Endothelial cell of umbilical vein (primary cell): ENCODE measurements at regions not wholly inside any gene's neighbourhood (a gene's known extent, or its start where the extent isn't known, plus 50 kb on each side); places are given as distances from the start of the nearest gene placed in this dataset.

ENCODE experiments used
- BruUV-seq: library from RNA; stranded (reverse); fragments of 400-500 nt; replicated peaks from 2 replicates; lab custom pipeline; 2021; lab: Mats Ljungman, UMichigan
- CTCF ChIA-PET: fragments of 300-600, 350-600 bp; sonication (Branson Sonifier 250); formaldehyde crosslinking; loops from one replicate; lab custom pipeline; 2021; ENCODE audit warnings: antibody characterized with exemption, inconsistent platforms; lab: Charles Lee
- POLR2A ChIA-PET: fragments of 300-600, 350-600 bp; sonication (Branson Sonifier 250); formaldehyde crosslinking; loops from one replicate; lab custom pipeline; 2021; ENCODE audit warnings: antibody characterized with exemption, inconsistent platforms; lab: Charles Lee
- DNase-seq: peaks from one replicate; pipeline ENCODE4 v3.0.0-alpha.2; 2011; ENCODE audit warnings: low read depth, low spot score
- FAIRE-seq: peaks from 2 replicates; lab custom pipeline; 2011; peaks lifted over from hg19 to GRCh38; lab: Jason Lieb, UNC
- H2AFZ ChIP-seq: 2 replicates; pipeline ENCODE4 v1.6.0; 2012; ENCODE audit warnings: low read depth, low read length, control low read depth, inconsistent platforms
- H3K27ac ChIP-seq: 2 replicates; pipeline ENCODE4 v1.5.1; 2011; ENCODE audit warnings: low read depth, mild to moderate bottlenecking, control low read depth, low read length, moderate library complexity; ENCODE audit not compliant: insufficient read depth
- H3K27me3 ChIP-seq, 2 experiments: 2 replicates each; pipeline versions ENCODE4 v1.6.0 to v1.6.1; 2011; ENCODE audit warnings: low read length in 2 of 2, mixed read lengths in 1 of 2; ENCODE audit not compliant: control insufficient read depth in 2 of 2, insufficient read depth in 2 of 2
- H3K36me3 ChIP-seq, 2 experiments: 2 replicates in 1 of 2; 3 replicates in 1 of 2; pipeline ENCODE4 v1.5.1; 2011; ENCODE audit warnings: low read length in 2 of 2, mild to moderate bottlenecking in 1 of 2, moderate library complexity in 1 of 2; ENCODE audit not compliant: control insufficient read depth in 2 of 2, insufficient read depth in 2 of 2; ENCODE audit errors: extremely low read depth in 1 of 2
- H3K4me1 ChIP-seq: 3 replicates; pipeline ENCODE4 v1.5.1; 2011; ENCODE audit warnings: mild to moderate bottlenecking, low read length; ENCODE audit not compliant: control insufficient read depth, insufficient read depth; ENCODE audit errors: extremely low read depth
- H3K4me2 ChIP-seq: 2 replicates; pipeline ENCODE4 v1.6.1; 2011; ENCODE audit warnings: low read length, control low read depth, mixed read lengths; ENCODE audit not compliant: insufficient read depth
- H3K4me3 ChIP-seq, 3 experiments: fragments of 200-600 bp in 1 of 3; sonication (generic), shearing (Covaris generic) in 1 of 3; replicated peaks in 1 of 3; 2 replicates each; pipeline ENCODE4 v1.5.1; 2011 to 2016; ENCODE audit warnings: control low read depth in 3 of 3, low read length in 3 of 3, mild to moderate bottlenecking in 2 of 3, inconsistent platforms in 1 of 3, low read depth in 1 of 3, moderate library complexity in 1 of 3; ENCODE audit not compliant: insufficient read depth in 1 of 3
- H3K79me2 ChIP-seq: 2 replicates; pipeline ENCODE4 v1.6.0; 2012; ENCODE audit warnings: low read length, inconsistent platforms; ENCODE audit not compliant: control insufficient read depth, insufficient read depth
- H3K9ac ChIP-seq: replicated peaks from 2 replicates; pipeline ENCODE3; 2011; ENCODE audit warnings: low read length, control low read depth; ENCODE audit not compliant: insufficient read depth; ENCODE audit errors: extremely low read depth
- H3K9me1 ChIP-seq: replicated peaks from 3 replicates; pipeline ENCODE4 v1.6.0; 2011; ENCODE audit warnings: mild to moderate bottlenecking, low read length; ENCODE audit not compliant: control insufficient read depth, insufficient read depth; ENCODE audit errors: extremely low read depth
- H3K9me3 ChIP-seq: replicated peaks from 2 replicates; pipeline ENCODE4 v1.5.1; 2012; ENCODE audit warnings: low read length, inconsistent platforms; ENCODE audit not compliant: control insufficient read depth, insufficient read depth
- H4K20me1 ChIP-seq: replicated peaks from 2 replicates; pipeline ENCODE3; 2011; ENCODE audit warnings: mild to moderate bottlenecking, low read length; ENCODE audit not compliant: control insufficient read depth, insufficient read depth; ENCODE audit errors: extremely low read depth
- CTCF ChIP-seq, 2 donors: IDR thresholded peaks; 1 replicate in 1 of 2; 2 replicates in 1 of 2; pipeline ENCODE4 v1.5.1; 2011; ENCODE audit warnings: low read length in 2 of 2, mild to moderate bottlenecking in 2 of 2, moderate library complexity in 2 of 2, control low read depth in 1 of 2, inconsistent platforms in 1 of 2, low read depth in 1 of 2; ENCODE audit not compliant: insufficient read depth in 1 of 2; ENCODE audit errors: extremely low read depth in 1 of 2
- EZH2 ChIP-seq: IDR thresholded peaks from 2 replicates; pipeline ENCODE4 v1.6.1; 2012; ENCODE audit warnings: borderline replicate concordance, low read depth, mild to moderate bottlenecking, moderate library complexity, low read length, inconsistent platforms; ENCODE audit not compliant: severe bottlenecking
- FOS ChIP-seq: IDR thresholded peaks from 2 replicates; pipeline ENCODE4 v1.6.1; 2011; ENCODE audit warnings: mild to moderate bottlenecking, low read length, moderate library complexity, borderline replicate concordance; ENCODE audit not compliant: insufficient read depth
- GATA2 ChIP-seq: IDR thresholded peaks from 2 replicates; pipeline ENCODE4 v1.7.0; 2011; ENCODE audit warnings: low read depth, mild to moderate bottlenecking, moderate library complexity, mixed read lengths, low read length; ENCODE audit not compliant: insufficient read length, insufficient read depth
- JUN ChIP-seq: IDR thresholded peaks from 2 replicates; pipeline ENCODE4 v1.6.1; 2011; ENCODE audit warnings: borderline replicate concordance, low read depth; ENCODE audit not compliant: insufficient read length, insufficient read depth
- MAX ChIP-seq: IDR thresholded peaks from 2 replicates; pipeline ENCODE4 v1.6.1; 2011; ENCODE audit not compliant: insufficient read depth, insufficient read length
- MYC ChIP-seq: IDR thresholded peaks from one replicate; pipeline ENCODE4 v1.6.1; 2011; ENCODE audit warnings: mild to moderate bottlenecking, low read depth, low read length
- POLR2A ChIP-seq: IDR thresholded peaks from 2 replicates; pipeline ENCODE4 v1.6.1; 2012; ENCODE audit warnings: low read depth, mild to moderate bottlenecking, control low read depth, low read length
- POLR2AphosphoS5 ChIP-seq: IDR thresholded peaks from 2 replicates; pipeline ENCODE4 v1.6.1; 2012; ENCODE audit warnings: low read depth, mild to moderate bottlenecking, control low read depth, low read length, moderate library complexity; ENCODE audit not compliant: insufficient read depth
- dilution Hi-C: fragments of 300-500 bp; cut with MboI; formaldehyde crosslinking; loops from one replicate; pipeline ENCODE4 v1.15.0; 2019; ENCODE audit warnings: low sequenced_read_pairs; ENCODE audit not compliant: extremely low pct_ligation_motif_present
- intact Hi-C: fragments of 100-400 bp; cut with micrococcal nuclease; formaldehyde crosslinking; loops from one replicate; pipeline ENCODE4 v1.10.0; 2022

DNA sequence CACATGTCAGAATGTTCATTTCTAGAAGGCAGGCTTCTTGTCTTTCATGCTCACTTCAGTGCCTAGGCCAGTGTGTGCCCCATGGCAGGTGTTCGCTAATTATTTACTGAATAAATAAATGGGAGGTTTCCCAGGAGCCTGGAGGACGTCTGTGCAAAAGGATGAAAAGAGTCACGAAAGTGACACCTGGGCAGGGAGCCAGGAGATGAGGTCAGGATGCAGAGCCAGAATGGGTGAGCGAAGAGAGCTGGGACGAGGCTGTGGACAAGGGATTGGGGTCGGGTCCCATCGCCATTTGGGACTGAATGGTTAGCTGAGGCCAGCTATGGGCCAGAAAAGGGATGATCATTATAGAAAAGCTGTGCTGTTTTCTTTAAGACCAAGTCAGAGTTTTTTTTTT, 560.4 kb downstream of the TBC1D22A start:
- Histone ChIP-seq H4K20me1 (no peaks in the 10 kb centered on the region), H3K79me2 (no peaks in the 10 kb centered on the region), H3K27me3 (no peaks in the 10 kb centered on the region), H3K9me3 (no peaks in the 10 kb centered on the region), H3K9me1 (no peaks in the 10 kb centered on the region), H3K36me3 (no peaks in the 10 kb centered on the region), H3K9ac (no peak overlapping the region), H3K4me3 (no peak overlapping the region), H3K4me1 (peaks cover 10% of the 10 kb centered on the region), H3K4me2 (no peak overlapping the region), H2AFZ (no peak overlapping the region), H3K27ac (no peak overlapping the region)
- no TSS peak for BruUV-seq
- ChIA-PET POLR2A (no interaction called here), CTCF (no interaction called here)
- TF ChIP-seq CTCF (IDR thresholded peaks at IDR 0.05; ENCODE audit: extremely low read depth in 1 of 2, insufficient read depth in 1 of 2, low read depth in 1 of 2, low read length in 2 of 2): no peak
- TF ChIP-seq JUN: no peak
- no peak for TF ChIP-seq MAX
- dilution Hi-C loops (no loop called here), intact Hi-C loops (no loop called here)
- FAIRE-seq (no peak), DNase-seq (no peak)

- intact Hi-C loops: no loop called here
- Histone ChIP-seq H3K79me2 (no peaks in the 10 kb centered on the region), H3K9ac (no peak overlapping the region), H3K4me3 (no peak overlapping the region), H3K36me3 (no peaks in the 10 kb centered on the region), H3K4me1 (peaks cover 15% of the 10 kb centered on the region), H2AFZ (no peak overlapping the region), H3K27ac (no peak overlapping the region), H4K20me1 (no peaks in the 10 kb centered on the region), H3K9me3 (no peaks in the 10 kb centered on the region), H3K4me2 (no peak overlapping the region), H3K27me3 (no peaks in the 10 kb centered on the region), H3K9me1 (no peaks in the 10 kb centered on the region)
- ChIA-PET CTCF (no interaction called here), POLR2A (no interaction called here)
- no TSS peak for BruUV-seq
- FAIRE-seq (no peak), DNase-seq (no peak)
- no peak for TF ChIP-seq MAX
- TF ChIP-seq MYC: no peak
- no peak for TF ChIP-seq GATA2
- no peak for TF ChIP-seq EZH2
- TF ChIP-seq JUN: no peak
- TF ChIP-seq FOS: no peak
- no peak for TF ChIP-seq CTCF (IDR thresholded peaks at IDR 0.05; ENCODE audit: extremely low read depth in 1 of 2, insufficient read depth in 1 of 2, low read depth in 1 of 2, low read length in 2 of 2)
- TF ChIP-seq POLR2AphosphoS5: no peak
- no peak for TF ChIP-seq POLR2A
- dilution Hi-C loops: no loop called here
Measured at GRCh38 chr22:47320560-47320959, 558.1 kb downstream of the TBC1D22A start.
